ENCODE measurements at regions not wholly inside any gene's neighbourhood (a gene's known extent, or its start where the extent isn't known, plus 50 kb on each side); places are given as distances from the start of the nearest gene placed in this dataset.

GRCh38 chr18:39647627-39648534, 2082.3 kb upstream of the CELF4 start:
- DNase-seq (no peak), ATAC-seq (no peak)
- intact Hi-C loops (cut with DNase I, micrococcal nuclease), result no loop called here
- no peaks in the 10 kb centered on the region for H3K27me3 Mint-ChIP-seq
- no peak overlapping the region for H3K4me3 Mint-ChIP-seq
- no peaks in the 10 kb centered on the region for H3K4me1 Mint-ChIP-seq
- no peak overlapping the region for H3K27ac Mint-ChIP-seq
- H3K36me3 Mint-ChIP-seq (ENCODE audit: low read depth), result no peaks in the 10 kb centered on the region
- ChIA-PET POLR2A (interaction anchor here (0.6 kb wide), 1 partner anchor 376 kb away, joined by 4 read pairs; no protein-coding TSS in a partner anchor), CTCF (interaction anchor here (0.9 kb wide), 1 partner anchor 12 kb away, joined by 3 read pairs; no protein-coding TSS in a partner anchor)
- peaks cover 6% of the 10 kb centered on the region for H3K9me3 Mint-ChIP-seq (ENCODE audit: low read depth)

DNA sequence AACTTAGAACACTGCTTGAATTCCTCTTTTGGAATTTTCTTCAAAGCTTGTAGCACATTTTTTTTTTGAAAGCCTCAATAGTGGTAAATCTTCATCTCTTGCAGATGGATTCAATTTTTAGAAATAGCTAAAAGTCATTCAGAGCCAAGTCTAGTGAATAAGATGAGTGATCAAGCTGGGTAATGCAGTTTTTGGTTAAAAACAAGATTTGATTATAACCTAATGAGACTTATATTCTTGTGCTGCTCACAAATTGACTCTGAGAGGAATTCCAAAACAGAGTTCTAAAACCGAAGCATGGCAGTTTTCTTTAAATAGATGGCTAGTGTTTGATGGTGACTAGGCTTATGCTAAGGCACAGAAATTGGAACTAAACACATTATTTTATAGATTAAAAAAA, 2072.6 kb upstream of the CELF4 start:
- ATAC-seq (no peak), DNase-seq (no peak)
- no peaks in the 10 kb centered on the region for H3K27me3 Mint-ChIP-seq
- no peak overlapping the region for H3K27ac Mint-ChIP-seq
- intact Hi-C loops (cut with DNase I, micrococcal nuclease), result no loop called here
- H3K4me3 Mint-ChIP-seq, result no peak overlapping the region
- ChIA-PET POLR2A (no interaction called here), CTCF (no interaction called here)
- no peaks in the 10 kb centered on the region for H3K36me3 Mint-ChIP-seq (ENCODE audit: low read depth)
- H3K4me1 Mint-ChIP-seq, result no peaks in the 10 kb centered on the region
- no peaks in the 10 kb centered on the region for H3K9me3 Mint-ChIP-seq (ENCODE audit: low read depth)

DNA sequence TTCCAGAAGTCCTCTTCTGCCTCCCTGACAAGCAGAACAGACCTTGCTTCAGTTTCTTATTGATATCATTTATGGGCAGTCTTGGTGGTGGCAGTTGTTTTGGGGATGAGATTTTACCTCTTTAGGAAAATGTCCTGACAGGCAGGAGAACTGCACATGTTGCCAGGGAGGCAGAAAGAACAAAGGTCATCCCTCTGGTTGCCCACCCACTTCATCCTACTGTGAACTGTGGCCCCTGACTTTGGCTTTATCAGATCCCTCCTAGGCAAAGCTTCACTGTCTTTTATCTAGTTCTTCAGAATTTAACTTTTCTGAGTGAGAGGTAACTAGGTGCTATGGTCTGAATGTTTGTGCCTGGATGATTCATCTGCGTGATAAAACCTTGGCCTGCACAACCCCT, 2071.3 kb upstream of the CELF4 start:
- Mint-ChIP-seq H3K4me3 (no peak overlapping the region), H3K4me1 (no peaks in the 10 kb centered on the region), H3K27me3 (no peaks in the 10 kb centered on the region), H3K27ac (no peak overlapping the region), H3K9me3 (ENCODE audit: low read depth) (no peaks in the 10 kb centered on the region), H3K36me3 (ENCODE audit: low read depth) (no peaks in the 10 kb centered on the region)
- ATAC-seq, result no peak
- intact Hi-C loops (cut with DNase I, micrococcal nuclease), result no loop called here
- ChIA-PET POLR2A (no interaction called here), CTCF (no interaction called here)
- DNase-seq, result no peak

GRCh38 chr18:39635966-39636365, 2070.4 kb upstream of the CELF4 start:
- CTCF ChIA-PET, result no interaction called here
- ATAC-seq (no peak), DNase-seq (no peak)
- POLR2A ChIA-PET, result no interaction called here
- Mint-ChIP-seq H3K4me3 (no peak overlapping the region), H3K4me1 (no peaks in the 10 kb centered on the region), H3K27ac (no peak overlapping the region), H3K27me3 (no peaks in the 10 kb centered on the region), H3K36me3 (ENCODE audit: low read depth) (no peaks in the 10 kb centered on the region), H3K9me3 (ENCODE audit: low read depth) (no peaks in the 10 kb centered on the region)
- intact Hi-C loops (cut with DNase I, micrococcal nuclease), result no loop called here

GRCh38 chr18:39635192-39635591, 2069.6 kb upstream of the CELF4 start:
- POLR2A ChIA-PET, result no interaction called here
- no peaks in the 10 kb centered on the region for H3K9me3 Mint-ChIP-seq (ENCODE audit: low read depth)
- ATAC-seq (no peak), DNase-seq (no peak)
- intact Hi-C loops (cut with DNase I, micrococcal nuclease), result no loop called here
- no peaks in the 10 kb centered on the region for H3K27me3 Mint-ChIP-seq
- no peaks in the 10 kb centered on the region for H3K4me1 Mint-ChIP-seq
- no peak overlapping the region for H3K4me3 Mint-ChIP-seq
- H3K27ac Mint-ChIP-seq, result no peak overlapping the region
- no peaks in the 10 kb centered on the region for H3K36me3 Mint-ChIP-seq (ENCODE audit: low read depth)
- CTCF ChIA-PET, result no interaction called here

DNA sequence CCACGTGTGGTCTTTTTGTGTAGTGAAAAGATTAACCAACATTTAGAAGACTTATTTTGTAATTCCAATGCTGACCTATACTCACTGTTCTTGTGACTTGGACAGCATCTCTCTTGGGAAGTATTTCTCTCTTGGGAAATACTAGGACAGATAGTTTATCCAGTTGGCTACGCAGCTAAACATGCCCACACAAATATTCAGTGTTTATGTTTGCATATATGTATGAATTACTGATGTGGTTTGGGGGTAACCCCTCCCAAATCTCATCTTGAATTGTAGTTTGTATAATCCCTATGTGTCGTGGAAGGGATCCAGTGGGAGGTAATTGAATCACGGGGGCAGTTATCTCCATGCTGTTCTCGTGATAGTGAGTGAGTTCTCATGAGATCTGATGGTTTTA, 2062.3 kb upstream of the CELF4 start:
- Mint-ChIP-seq H3K9me3 (ENCODE audit: low read depth) (peaks cover 4% of the 10 kb centered on the region), H3K27me3 (no peaks in the 10 kb centered on the region), H3K4me3 (no peak overlapping the region), H3K36me3 (ENCODE audit: low read depth) (no peaks in the 10 kb centered on the region), H3K27ac (no peak overlapping the region), H3K4me1 (no peaks in the 10 kb centered on the region)
- ChIA-PET POLR2A (no interaction called here), CTCF (no interaction called here)
- ATAC-seq (no peak), DNase-seq (no peak)
- intact Hi-C loops (cut with DNase I, micrococcal nuclease), result no loop called here

- H3K27ac Mint-ChIP-seq, result no peak overlapping the region
- intact Hi-C loops (cut with DNase I, micrococcal nuclease), result no loop called here
- no peak for DNase-seq
- H3K4me3 Mint-ChIP-seq, result no peak overlapping the region
- ChIA-PET CTCF (no interaction called here), POLR2A (no interaction called here)
- peaks cover 4% of the 10 kb centered on the region for H3K9me3 Mint-ChIP-seq (ENCODE audit: low read depth)
- no peaks in the 10 kb centered on the region for H3K36me3 Mint-ChIP-seq (ENCODE audit: low read depth)
- no peaks in the 10 kb centered on the region for H3K4me1 Mint-ChIP-seq
- ATAC-seq, result no peak
- H3K27me3 Mint-ChIP-seq, result no peaks in the 10 kb centered on the region
Observed at GRCh38 chr18:39624961-39625360, 2059.4 kb upstream of the CELF4 start.

DNA sequence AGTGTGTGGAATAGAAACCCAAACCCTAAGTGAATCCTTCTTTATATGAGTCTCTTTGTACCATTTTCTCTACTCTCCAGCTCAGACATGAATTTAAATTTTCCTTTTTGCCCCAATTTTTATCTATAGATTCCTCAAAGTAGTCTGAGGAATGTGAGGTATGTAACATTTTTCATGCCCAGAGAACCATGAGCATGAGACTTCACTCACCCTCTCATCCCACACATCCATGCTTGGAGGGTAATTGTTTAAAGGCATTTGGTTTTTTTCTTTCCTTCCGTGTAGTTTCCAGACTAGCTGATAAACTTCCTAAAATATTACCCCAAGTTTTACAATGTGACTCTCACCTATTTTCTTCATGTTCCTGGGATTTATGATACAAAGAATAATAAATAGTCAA, 2056.8 kb upstream of the CELF4 start:
- DNase-seq, result no peak
- Mint-ChIP-seq H3K36me3 (ENCODE audit: low read depth) (no peaks in the 10 kb centered on the region), H3K27me3 (no peaks in the 10 kb centered on the region), H3K9me3 (ENCODE audit: low read depth) (peaks cover 5% of the 10 kb centered on the region), H3K4me3 (no peak overlapping the region), H3K27ac (no peak overlapping the region), H3K4me1 (no peaks in the 10 kb centered on the region)
- ChIA-PET CTCF (no interaction called here), POLR2A (interaction anchor here (0.6 kb wide), 1 partner anchor 586 kb away, joined by 3 read pairs; no protein-coding TSS in a partner anchor)
- ATAC-seq, result no peak
- intact Hi-C loops (cut with DNase I, micrococcal nuclease), result no loop called here

DNA sequence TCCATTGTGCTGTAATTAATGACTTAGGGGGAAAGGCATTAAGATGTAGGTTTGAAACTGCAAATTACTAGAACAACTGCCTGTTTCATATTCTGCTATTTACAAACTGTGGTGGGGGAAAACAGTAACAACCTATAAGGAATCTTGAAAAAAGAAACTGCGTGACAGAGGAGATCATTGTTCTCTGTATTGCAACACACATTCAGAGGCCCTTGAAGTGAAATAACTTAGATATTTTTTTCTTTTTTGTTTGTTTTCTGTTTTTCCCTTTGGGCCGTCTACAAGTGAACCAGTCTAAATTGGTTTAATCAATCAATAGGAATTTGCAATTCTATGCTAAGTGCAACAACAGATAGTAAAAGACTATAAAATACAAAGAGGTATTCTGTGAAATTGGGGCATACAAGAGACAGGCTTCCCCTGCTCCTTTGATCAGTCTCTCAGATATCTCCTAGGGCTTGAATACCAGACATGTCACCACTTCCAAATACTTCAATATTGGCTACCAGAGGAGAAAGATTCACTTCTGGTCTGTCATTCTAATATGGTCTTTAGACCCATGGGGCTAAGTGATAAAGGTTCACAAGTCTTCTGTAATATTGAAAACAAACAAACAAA, 2055.1 kb upstream of the CELF4 start:
- ATAC-seq, result no peak
- Mint-ChIP-seq H3K4me1 (no peaks in the 10 kb centered on the region), H3K36me3 (ENCODE audit: low read depth) (no peaks in the 10 kb centered on the region), H3K27ac (no peak overlapping the region), H3K9me3 (ENCODE audit: low read depth) (peaks cover 5% of the 10 kb centered on the region), H3K27me3 (no peaks in the 10 kb centered on the region), H3K4me3 (no peak overlapping the region)
- intact Hi-C loops (cut with DNase I, micrococcal nuclease), result no loop called here
- POLR2A ChIA-PET, result no interaction called here
- CTCF ChIA-PET, result no interaction called here
- no peak for DNase-seq

DNA sequence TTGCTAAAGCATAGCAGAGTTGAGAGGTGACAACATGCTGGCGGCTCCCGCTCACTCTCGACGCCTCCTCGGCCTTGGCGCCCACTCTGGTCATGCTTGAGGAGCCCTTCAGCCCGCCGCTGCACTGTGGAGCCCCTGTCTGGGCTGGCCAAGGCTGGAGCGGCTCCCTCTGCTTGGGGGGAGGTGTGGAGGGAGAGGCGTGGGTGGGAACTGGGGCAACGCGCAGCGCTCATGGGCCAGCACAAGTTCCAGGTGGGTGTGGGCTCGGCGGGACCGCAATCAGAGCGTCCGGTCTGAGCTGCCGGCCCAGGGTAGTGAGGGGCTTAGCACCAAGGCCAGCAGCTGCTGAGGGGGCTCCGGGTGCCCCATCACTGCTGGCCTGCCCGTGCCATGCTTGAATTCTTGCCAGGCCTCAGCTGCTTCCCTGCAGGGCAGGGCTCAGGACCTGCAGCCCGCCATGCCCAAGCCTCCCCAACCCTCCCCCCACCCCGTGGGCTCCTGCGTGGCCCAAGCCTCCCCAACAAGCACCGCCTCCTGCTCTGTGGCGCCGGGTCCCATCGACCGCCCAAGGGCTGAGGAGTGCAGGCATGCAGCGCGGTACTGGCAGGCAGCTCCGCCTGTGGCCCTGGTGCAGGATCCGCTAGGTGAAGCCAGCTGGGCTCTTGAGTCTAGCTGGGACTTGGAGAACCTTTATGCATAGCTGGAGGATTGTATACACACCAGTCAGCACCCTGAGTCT, 2052.8 kb upstream of the CELF4 start:
- Mint-ChIP-seq H3K4me1 (no peaks in the 10 kb centered on the region), H3K27ac (no peak overlapping the region), H3K4me3 (no peak overlapping the region), H3K9me3 (ENCODE audit: low read depth) (peaks cover 3% of the 10 kb centered on the region), H3K27me3 (no peaks in the 10 kb centered on the region), H3K36me3 (ENCODE audit: low read depth) (no peaks in the 10 kb centered on the region)
- ChIA-PET POLR2A (no interaction called here), CTCF (no interaction called here)
- DNase-seq, result no peak
- intact Hi-C loops (cut with DNase I, micrococcal nuclease), result no loop called here
- ATAC-seq, result no peak

GRCh38 chr18:39611381-39612100, 2045.9 kb upstream of the CELF4 start:
- H3K27ac Mint-ChIP-seq, result no peak overlapping the region
- H3K27me3 Mint-ChIP-seq, result no peaks in the 10 kb centered on the region
- ATAC-seq (no peak), DNase-seq (no peak)
- H3K36me3 Mint-ChIP-seq (ENCODE audit: low read depth), result no peaks in the 10 kb centered on the region
- no peak overlapping the region for H3K4me3 Mint-ChIP-seq
- H3K9me3 Mint-ChIP-seq (ENCODE audit: low read depth), result no peaks in the 10 kb centered on the region
- H3K4me1 Mint-ChIP-seq, result no peaks in the 10 kb centered on the region
- POLR2A ChIA-PET, result no interaction called here
- intact Hi-C loops (cut with DNase I, micrococcal nuclease), result no loop called here
- CTCF ChIA-PET, result interaction anchor here (0.7 kb wide), 1 partner anchor 590 kb away, joined by 3 read pairs; no protein-coding TSS in a partner anchor

Data from activated CD4-positive, alpha-beta T cell treated with anti-CD3 and anti-CD28 coated beads for 36 hours (primary cell).